Endothelial cell (in vitro differentiated cells): ENCODE measurements at regions not wholly inside any gene's neighbourhood (a gene's known extent, or its start where the extent isn't known, plus 50 kb on each side); places are given as distances from the start of the nearest gene placed in this dataset.

ENCODE experiments used
- DNase-seq: peaks from one replicate; pipeline ENCODE4 v3.0.0; 2021; ENCODE audit warnings: low spot score
- H3K27ac Mint-ChIP-seq: one replicate; pipeline ENCODE4 v1.8.0; 2021; ENCODE audit warnings: mixed read lengths, inconsistent platforms; ENCODE audit not compliant: unreplicated experiment
- H3K27me3 Mint-ChIP-seq: one replicate; pipeline ENCODE4 v1.8.0; 2021; ENCODE audit warnings: mild to moderate bottlenecking, moderate library complexity, mixed read lengths, inconsistent platforms; ENCODE audit not compliant: unreplicated experiment
- H3K36me3 Mint-ChIP-seq: one replicate; pipeline ENCODE4 v1.8.0; 2021; ENCODE audit warnings: mild to moderate bottlenecking, low read depth, mixed read lengths, inconsistent platforms; ENCODE audit not compliant: unreplicated experiment
- H3K4me1 Mint-ChIP-seq: one replicate; pipeline ENCODE4 v1.8.0; 2021; ENCODE audit warnings: mild to moderate bottlenecking, mixed read lengths, inconsistent platforms; ENCODE audit not compliant: unreplicated experiment
- H3K4me3 Mint-ChIP-seq: one replicate; pipeline ENCODE4 v1.8.0; 2021; ENCODE audit warnings: mild to moderate bottlenecking, mixed read lengths, inconsistent platforms; ENCODE audit not compliant: unreplicated experiment
- H3K9me3 Mint-ChIP-seq: one replicate; pipeline ENCODE4 v1.8.0; 2021; ENCODE audit warnings: mixed read lengths, inconsistent platforms; ENCODE audit not compliant: unreplicated experiment
- TF ChIP-seq, protein P1 (sequence below): fragments of 200-600 bp; sonication (generic); IDR thresholded peaks from one replicate; pipeline ENCODE4 v1.5.0; 2021; ENCODE audit warnings: antibody characterized with exemption; ENCODE audit not compliant: unreplicated experiment

DNA sequence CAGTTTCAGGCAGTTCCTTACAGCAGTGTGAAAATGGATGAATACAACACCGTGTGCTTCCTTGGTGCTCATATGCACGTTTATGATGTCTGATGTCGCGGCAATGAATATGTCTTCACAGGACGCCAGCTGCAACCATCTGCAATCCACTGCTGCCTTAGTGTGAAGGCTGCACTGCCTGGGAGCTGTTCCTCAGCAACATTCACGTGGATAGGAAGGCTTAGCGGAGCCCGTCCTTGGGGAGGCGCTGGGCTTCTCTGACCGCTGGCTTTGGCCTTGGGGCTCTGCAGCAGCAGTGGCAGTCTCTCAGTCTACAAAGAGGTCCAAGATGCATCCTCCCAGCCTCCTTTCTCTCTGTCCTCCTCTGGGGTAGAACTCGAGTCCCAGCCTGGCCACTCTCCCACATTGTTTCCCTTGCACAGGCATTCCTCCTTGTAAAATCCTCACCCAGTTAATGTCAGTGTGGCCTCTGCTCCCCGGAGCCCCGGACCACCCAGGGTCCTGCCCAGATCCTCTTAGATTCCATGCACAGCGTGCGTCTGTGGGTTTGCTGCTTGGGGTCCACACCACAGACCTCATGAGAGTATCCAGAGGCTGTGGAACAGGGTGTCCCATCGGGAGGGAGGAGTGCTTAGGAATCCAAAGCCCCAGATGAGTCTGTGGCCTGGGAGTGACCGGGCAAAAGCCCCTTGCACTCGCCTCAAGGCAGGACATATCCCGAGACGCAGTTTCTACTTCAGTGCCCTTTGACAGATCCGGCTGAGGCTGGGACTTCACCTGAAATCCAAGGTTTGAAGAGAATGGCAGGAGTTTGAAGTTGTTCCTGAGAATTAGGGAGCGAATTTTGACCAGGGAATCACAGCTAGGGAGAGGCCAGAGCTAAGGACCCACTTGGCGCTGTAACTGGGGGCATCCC is 181.3 kb downstream of the THBS2 start:
- no peak for DNase-seq
- Mint-ChIP-seq H3K4me1 (no peaks in the 10 kb centered on the region), H3K9me3 (no peaks in the 10 kb centered on the region), H3K36me3 (no peaks in the 10 kb centered on the region), H3K4me3 (no peak overlapping the region), H3K27me3 (peaks cover 3% of the 10 kb centered on the region), H3K27ac (no peak overlapping the region)
- TF ChIP-seq, protein P1, sequence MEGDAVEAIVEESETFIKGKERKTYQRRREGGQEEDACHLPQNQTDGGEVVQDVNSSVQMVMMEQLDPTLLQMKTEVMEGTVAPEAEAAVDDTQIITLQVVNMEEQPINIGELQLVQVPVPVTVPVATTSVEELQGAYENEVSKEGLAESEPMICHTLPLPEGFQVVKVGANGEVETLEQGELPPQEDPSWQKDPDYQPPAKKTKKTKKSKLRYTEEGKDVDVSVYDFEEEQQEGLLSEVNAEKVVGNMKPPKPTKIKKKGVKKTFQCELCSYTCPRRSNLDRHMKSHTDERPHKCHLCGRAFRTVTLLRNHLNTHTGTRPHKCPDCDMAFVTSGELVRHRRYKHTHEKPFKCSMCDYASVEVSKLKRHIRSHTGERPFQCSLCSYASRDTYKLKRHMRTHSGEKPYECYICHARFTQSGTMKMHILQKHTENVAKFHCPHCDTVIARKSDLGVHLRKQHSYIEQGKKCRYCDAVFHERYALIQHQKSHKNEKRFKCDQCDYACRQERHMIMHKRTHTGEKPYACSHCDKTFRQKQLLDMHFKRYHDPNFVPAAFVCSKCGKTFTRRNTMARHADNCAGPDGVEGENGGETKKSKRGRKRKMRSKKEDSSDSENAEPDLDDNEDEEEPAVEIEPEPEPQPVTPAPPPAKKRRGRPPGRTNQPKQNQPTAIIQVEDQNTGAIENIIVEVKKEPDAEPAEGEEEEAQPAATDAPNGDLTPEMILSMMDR, result no peak

DNA sequence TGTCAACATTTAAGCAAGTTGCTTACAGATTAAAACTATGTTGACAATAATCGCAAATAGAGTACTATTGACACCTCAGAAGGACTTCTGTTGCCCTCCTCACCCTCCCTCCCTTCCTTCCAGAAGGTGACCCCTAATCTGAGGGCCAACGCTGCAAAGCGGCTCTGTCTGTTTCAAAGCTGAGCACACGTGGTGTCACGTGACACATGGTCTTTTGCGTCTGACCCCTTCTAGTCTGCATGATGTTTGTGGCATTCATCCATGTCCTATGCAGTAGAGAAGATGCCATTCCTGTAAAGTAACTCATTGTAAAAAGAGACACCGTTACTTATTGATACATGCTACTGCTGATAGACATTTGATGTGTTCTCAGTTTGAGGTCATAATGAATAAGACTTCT is 182.3 kb downstream of the THBS2 start:
- no peak overlapping the region for H3K27ac Mint-ChIP-seq
- H3K9me3 Mint-ChIP-seq, result no peaks in the 10 kb centered on the region
- H3K4me3 Mint-ChIP-seq, result no peak overlapping the region
- no peaks in the 10 kb centered on the region for H3K36me3 Mint-ChIP-seq
- TF ChIP-seq, protein P1, result no peak
- no peaks in the 10 kb centered on the region for H3K4me1 Mint-ChIP-seq
- no peak for DNase-seq
- H3K27me3 Mint-ChIP-seq, result peaks cover 3% of the 10 kb centered on the region

DNA sequence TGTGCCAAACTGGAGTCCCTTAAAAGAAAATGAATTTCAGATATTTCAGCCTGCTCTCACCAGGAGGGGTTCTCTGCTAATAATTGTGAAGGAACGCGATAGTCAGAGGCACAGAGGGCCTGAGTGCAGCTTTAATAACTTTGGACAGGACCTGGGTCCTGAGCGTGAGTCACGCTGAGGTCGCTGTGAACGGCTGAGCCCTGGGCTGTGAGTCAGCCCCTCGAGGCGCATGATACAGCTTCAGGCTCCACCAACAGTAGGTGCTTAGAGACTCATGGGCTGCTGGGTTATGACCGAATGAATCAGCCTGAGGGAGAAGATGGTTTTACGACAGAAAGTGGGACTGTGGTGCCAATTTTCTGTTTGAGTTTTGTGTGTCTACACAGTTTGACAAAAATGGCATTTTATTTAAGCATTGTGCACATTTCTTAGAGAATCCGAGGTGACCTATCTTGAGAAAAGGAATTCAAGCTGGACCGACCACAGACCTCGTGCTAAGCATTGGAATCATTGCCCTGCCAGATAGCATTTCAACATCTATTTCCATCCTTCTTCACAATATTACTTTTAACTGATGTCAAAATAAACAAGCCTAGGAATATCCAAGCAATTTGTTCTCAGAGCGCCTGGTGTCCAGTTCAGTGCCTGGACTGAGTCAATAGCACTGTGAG is 183.0 kb downstream of the THBS2 start:
- DNase-seq, result no peak
- no peaks in the 10 kb centered on the region for H3K36me3 Mint-ChIP-seq
- TF ChIP-seq, protein P1, result no peak
- H3K9me3 Mint-ChIP-seq, result no peaks in the 10 kb centered on the region
- H3K27me3 Mint-ChIP-seq, result peaks cover under 1% of the 10 kb centered on the region
- no peak overlapping the region for H3K4me3 Mint-ChIP-seq
- H3K4me1 Mint-ChIP-seq, result no peaks in the 10 kb centered on the region
- H3K27ac Mint-ChIP-seq, result no peak overlapping the region

DNA sequence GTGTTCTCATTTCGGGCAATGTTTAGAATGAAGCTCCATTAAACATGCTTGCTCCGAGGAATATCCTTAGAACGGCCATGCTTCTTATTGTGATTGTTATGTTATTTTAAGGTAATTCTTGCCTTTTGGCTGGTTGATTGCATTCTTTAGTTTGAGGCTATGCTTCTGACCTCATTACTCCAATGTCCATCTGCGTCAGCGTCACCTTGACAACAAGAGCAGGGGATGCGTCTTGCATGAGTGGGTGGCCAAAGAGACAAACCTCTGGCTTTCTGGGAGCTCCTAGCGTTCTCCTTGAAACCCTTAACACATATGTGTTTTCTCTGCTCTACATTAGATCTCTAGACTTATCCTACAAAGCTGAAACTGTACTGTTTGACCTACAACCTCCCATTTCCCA is 184.3 kb downstream of the THBS2 start:
- TF ChIP-seq, protein P1, result no peak
- no peak overlapping the region for H3K27ac Mint-ChIP-seq
- H3K9me3 Mint-ChIP-seq, result no peaks in the 10 kb centered on the region

DNA sequence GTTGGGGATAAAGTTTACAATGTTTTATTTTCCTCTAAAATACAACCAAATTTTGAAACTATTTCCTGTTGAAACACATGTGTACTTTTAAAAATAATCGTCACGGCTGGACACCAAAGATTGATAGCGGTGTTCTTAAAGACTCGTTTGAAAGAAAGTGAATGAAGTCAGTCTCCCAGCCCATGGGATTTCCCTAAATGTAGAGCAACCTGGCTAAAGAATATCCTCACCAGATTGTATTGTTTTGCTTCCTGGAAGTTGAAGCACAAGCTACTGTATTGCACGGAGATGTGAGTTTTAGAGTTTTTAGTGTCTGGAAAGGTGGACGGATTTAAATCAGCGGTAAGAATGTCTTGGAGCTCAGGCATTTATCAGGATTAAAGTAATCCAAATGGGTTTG is 189.5 kb downstream of the THBS2 start:
- Mint-ChIP-seq H3K4me1 (peaks cover 4% of the 10 kb centered on the region), H3K36me3 (peaks cover 3% of the 10 kb centered on the region), H3K4me3 (no peak overlapping the region), H3K9me3 (no peaks in the 10 kb centered on the region), H3K27me3 (peaks cover 2% of the 10 kb centered on the region), H3K27ac (no peak overlapping the region)
- TF ChIP-seq, protein P1, result no peak
- DNase-seq, result no peak

More for the DNA sequence above, 184.3 kb downstream of the THBS2 start:
- Mint-ChIP-seq H3K27me3 (peaks cover 1% of the 10 kb centered on the region), H3K4me1 (no peaks in the 10 kb centered on the region), H3K36me3 (no peaks in the 10 kb centered on the region), H3K4me3 (no peak overlapping the region)
- DNase-seq, result no peak
